GM19463 (cell line): ENCODE measurements at regions not wholly inside any gene's neighbourhood (a gene's known extent, or its start where the extent isn't known, plus 50 kb on each side); places are given as distances from the start of the nearest gene placed in this dataset.

Experiments used
- ATAC-seq: cut with Tn5 transposase; IDR thresholded peaks from one replicate; pipeline ENCODE4 v1.9.1; 2021; ENCODE audit warnings: mild to moderate bottlenecking, moderate library complexity; ENCODE audit not compliant: unreplicated experiment

DNA sequence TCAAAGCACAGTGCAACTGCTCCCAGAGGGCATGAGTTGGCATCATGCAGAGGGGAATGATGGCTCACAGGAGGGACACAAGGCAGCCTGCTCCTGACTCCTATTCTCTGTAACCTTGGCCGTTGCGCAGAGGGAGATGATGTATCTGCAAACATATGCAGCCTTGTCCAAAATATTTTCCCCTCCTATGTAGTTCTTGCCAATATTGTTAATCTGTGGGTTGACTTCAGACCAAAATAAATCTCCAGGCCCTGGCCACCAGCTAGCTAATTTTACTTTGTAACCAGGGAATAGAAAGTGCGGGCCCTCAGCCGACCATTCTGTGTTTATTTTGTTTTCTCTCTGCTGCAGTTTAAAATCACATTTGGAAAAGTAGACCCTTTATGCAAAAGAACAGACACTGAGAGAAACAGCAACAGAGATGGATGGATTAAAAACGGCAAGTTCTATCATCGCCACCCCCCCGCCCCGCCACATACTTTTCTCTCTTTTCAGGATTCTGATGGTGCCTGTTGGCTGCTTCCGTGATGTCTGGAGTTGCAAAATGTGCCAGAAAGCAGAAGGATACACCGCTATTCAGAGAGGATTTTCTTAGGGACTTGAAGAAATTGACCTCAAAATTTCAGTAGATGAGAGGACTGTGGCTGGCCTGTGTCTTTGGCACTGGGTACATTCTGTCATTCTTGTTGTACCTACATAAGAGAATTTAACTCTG is 185.3 kb upstream of the BCOR start:
- ATAC-seq, result no peak

DNA sequence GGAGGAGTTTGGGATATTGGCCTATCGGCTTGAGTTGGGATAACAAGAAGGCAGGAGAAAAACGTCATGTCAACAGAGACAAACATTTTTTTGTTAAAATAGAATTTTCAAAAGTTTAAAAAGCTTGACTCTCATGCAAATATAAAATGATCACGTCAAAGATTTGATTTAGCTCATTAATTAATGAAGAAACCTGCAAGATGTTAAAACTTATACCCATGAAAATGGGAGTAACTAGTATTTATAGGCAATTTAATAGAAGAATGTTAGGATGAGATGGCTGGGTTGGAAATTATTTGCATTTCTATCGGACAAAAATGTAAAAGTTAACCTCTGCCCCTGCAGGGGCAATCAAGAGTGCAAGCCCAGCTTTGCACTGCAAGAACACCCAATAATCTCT is 184.6 kb upstream of the BCOR start:
- ATAC-seq, result no peak

DNA sequence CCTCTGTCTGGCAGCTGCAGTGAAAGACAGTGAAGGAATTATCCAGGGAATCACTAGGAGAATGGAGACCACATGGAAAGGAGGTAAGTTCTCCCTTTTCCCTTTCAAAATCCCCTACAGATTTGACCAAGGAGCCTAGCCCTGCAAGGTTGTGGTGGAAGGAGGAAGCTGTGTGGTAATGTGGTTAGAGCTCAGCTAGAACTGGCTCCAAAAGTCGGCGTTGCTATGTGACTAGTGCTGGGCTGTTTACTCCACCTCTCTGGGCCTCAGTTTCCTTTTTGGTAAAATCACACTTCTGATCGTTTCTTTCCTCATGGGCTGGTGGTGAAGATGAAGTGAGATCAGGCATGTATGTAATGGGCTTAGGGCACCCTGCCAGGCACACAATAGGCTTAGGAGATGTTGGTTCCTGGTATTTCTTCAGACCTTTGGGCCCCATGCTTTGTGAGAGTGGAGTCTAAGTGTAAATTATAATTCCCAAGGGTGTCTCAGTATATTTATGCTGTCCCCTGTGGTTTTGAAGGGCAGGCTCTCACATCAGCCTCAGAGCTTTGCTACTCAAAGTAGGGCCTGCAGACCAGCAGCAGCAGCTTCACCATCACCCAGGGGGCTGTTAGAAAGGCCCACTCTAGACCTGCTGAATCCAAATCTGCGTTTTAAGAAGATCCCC is 183.7 kb upstream of the BCOR start:
- no peak for ATAC-seq

DNA sequence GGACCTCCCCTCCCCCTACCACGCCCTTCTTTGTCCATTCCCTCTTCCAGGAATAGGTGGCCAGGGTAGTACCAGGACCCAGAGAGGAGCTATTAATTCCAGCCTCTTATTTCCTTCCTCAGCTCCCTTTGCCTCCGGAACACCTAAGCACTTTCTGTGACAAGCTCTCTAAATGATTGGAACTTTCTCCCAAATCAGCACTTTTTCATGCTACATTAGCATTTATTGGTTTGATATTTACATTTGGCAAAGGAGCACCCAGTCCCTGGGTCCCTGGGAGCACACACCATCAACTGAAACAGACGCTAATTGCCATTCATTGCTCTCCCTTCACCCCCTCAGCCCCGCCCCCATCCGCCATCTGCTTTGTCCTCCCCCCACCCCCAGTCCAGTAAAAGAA is 182.0 kb upstream of the BCOR start:
- no peak for ATAC-seq

DNA sequence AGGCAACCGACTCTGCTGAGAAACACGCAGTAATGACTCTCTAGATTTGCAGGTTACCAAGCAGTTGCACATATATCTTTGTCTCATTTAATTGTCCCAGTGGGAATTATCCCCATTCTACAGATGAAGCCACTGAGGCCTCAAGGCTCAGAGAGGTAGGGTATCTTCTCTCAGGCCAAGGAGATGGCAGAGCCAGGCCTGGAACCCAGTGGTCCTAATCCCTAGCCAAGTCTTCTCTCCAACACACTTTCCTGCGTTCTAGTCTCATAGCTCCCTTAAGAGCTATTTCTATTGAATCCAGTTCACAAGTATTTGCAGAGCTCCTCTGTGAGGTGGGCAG is 181.3 kb upstream of the BCOR start:
- no peak for ATAC-seq

DNA sequence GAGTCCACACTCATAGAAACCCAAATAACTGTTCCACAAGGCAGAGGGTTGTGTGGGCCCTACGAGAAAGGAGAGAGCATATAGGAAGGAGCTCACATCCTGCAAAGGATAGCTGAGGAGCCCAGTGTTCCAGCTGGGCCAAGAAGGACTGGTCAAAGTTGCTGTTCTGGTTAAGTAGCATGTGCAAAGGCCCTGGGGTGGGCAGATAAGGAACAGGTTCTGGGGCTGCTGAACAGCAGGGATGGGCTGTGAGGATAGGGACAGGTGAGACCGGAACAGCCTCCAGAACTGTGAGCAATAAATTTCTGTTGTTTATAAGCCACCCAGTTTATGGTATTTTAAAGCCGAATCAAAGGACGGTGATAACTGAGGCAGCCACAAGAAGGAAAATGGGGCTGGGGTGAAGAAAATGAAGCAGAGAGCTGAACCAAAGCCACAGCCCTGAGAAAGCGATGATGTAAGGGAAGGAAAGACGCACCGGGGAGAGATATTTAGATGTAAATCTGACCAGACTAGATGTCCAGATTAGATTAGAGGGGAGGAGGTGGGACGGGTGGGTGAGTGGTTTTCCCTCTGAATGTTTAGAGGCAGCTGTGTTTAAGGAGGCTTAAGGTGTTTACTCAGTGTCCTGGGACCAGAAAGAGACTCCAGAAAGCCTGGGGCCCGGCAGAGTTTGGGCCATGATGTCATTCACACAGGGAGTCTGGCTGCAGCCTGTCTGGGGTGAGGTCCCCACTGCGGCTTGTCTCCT is 180.8 kb upstream of the BCOR start:
- ATAC-seq, result no peak

DNA sequence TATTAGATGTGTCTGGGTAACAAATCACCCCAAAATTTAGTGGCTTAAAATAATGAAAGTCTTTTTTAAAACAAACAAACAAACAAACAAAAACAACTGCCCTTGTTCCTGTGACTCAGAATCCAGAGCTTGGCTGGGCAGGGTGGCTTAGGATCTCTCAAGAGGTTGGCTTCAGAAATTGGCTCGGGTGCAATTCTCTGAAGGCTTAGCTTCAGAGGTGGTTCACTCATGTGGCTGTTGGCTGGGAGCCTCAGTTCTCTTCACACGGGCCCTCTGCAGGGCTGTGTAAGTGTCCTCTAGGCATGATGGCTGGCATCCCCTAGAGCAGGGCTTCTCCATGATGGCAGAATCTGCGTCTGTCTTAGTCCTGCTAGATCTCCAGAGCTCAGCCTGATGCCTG is 179.9 kb upstream of the BCOR start:
- ATAC-seq, result no peak

DNA sequence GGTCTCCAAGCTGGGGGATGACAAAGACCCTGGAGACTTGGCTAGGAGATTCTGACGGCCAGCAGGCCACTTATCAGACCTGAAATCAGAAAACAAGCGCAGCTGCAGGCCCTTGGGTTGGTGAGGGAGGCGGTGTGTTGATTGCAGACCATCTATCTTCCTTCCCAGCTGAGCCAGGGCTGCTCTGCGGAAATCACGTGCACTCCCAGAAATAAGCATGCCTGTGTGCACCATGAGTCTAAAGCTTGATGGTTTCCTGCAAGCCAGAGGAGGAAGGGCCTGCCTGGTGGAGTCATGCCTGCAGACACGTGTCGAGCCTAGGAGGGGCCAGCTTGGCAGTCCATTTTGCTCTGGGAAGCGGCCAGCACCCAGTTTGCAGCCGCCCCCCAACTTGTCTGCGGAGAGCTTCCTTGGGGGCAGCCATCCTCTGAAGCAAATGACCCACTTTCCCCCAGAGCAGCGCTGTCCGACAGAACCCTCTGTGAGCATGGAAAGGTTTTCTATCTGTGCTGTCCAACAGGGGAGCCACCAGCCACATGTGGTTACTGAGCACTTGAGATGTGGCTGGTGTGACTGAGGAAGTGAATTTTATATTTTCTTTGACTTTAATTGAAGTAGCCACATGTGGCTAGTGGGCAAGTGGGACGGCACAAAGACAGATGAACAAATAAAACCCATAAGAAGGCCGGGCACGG is 175.7 kb upstream of the BCOR start:
- no peak for ATAC-seq

DNA sequence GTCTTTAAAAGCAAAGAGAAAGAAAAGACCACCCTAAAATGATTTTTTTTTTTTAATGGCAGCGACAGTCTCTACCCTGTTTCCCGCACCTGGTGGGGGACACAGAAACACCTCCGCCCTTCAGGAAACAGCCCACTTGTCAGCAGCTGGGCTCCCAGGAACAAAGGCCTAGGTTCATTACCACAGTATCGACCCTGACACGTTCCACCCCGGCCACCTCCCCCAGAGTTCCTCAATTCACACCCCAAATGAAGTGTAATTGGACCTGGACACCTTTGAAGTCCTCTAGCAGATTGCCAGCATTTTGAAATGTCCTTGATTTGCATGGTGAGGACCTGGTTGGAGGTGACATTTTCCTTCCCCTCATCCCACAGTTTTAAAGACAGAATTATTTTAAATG is 175.0 kb upstream of the BCOR start:
- ATAC-seq, result no peak

DNA sequence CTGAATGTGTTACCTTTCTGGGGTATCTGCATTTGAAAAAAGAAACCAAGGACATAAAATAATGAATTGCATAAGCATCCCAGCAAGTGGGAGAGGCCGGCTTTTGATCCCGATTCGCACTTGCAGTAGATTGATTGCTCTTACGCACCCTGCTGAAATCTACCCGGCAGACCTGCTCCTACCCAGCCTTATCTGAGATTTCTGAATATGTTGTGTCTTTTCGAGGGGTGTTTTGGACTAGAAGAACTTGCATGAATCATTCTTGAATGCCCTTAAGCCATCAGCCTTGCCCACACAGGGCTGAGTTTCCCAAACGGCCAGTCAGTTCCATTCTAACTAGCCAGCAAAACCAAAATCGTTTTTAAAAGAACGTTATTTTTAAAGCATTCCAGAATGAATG is 174.4 kb upstream of the BCOR start:
- no peak for ATAC-seq

DNA sequence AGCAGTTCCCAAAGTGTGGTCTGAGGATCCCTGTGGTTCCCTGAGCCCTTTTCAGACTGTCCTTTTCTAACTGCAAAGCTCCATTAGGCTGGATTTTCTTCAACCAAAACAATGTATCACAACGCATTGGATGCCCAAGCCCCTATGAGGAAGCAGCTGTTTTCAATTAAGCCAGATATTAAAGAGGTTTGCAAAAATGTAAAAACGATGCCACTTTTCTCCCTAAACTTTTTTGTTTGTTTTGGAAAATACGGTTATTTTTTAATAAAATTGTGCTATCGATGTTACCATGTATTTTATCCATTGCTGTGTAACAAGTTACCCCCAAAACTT is 170.4 kb upstream of the BCOR start:
- no peak for ATAC-seq

DNA sequence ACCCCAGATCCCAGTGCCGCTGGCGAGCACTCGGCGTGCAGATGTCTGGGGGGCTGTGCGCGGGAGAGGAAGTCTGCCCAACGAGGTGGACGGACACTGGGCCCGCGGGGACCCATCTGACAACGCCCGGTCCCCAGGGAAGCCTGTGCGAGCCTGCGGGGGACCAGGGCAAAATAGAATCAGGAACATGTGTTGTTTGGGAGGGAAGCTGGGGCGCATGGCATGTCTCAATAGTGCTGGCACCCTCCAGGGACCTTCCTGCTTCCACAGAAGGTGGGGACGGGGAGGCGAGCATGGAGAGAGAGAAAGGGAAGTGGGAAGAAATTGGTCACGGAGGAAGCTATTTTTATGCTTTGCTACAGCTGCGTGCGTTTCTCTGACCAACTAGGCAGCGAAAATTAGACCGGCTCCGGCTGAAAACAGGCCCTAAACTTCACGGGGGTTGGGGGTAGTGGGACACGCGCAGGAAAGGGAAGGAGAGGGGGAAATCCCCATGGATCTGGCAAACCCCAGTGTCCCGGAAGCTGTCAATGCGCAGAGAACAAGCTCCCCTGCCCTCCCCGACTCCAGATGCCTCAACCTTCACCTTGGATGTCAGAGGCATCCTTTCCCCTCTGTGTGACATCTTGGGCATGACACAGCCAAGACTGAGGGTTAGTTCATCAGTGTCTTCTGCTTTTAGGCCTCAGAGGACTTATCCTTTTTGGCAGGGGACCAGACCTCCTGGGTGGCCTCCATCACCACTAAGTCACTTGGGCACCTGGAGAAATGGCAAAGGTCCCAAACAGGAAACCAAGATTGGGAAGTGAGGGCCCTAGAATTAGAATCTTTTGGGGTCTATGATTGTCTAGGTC is 169.8 kb upstream of the BCOR start:
- ATAC-seq, result peak; percentile 44

DNA sequence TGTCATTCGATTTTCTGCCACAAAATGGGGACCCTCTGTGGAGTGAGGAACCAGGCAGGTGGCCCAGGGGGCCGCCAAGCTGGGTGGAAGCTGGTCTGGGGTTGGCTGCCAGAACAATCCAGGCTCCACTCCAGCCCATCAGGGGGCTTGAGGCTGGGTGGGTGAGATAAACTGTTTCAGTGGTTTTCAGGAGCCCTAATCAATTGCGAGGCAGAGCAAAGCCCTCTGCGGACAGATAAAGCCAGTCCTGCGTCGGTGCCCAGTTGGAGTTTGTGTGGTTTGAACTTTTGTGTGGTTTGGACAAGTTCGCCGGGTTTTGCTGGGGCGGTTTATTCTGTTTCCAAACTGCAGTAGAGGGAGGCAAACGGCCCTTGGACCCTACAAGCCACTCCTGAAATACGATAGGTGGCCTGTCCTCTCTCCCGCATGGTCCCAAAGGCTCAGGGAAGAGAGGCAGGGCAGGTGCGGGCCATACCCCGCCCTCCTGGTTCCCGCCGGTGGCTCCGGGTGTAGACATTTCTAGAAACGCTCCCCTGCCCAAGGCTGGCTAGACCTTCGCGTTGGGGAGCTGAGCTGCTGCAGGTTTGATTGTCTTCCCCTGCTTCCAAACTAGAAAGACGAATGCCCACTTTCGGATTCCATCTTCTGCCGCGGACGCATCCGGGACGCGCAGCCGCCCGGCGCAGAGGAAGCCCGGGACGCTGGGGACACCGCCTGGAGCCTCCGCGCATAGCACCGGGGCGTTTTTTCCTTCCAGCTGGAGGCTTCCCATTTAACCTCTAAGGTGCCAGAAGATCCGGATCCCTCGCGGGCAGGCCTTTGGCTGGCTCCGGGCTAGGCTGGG is 169.0 kb upstream of the BCOR start:
- peak; percentile 47 for ATAC-seq

DNA sequence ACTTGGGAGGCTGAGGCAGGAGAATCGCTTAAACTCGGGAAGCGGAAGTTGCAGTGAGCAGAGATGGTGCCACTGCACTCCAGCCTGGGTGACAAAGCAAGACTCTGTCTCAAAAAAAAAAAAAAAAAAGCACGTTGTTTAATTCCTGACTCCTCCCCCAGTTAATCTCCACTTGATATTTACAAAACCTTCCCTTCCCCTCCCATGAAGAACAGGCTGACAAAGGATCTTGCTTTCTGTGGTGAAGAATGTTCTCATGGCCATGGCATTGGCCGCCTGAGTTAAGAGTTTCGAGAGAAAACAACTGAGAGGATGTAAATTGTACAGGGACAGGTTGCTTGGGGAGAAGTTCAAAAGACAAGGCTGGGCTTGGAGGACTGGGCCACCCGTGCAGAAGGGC is 168.2 kb upstream of the BCOR start:
- no peak for ATAC-seq

DNA sequence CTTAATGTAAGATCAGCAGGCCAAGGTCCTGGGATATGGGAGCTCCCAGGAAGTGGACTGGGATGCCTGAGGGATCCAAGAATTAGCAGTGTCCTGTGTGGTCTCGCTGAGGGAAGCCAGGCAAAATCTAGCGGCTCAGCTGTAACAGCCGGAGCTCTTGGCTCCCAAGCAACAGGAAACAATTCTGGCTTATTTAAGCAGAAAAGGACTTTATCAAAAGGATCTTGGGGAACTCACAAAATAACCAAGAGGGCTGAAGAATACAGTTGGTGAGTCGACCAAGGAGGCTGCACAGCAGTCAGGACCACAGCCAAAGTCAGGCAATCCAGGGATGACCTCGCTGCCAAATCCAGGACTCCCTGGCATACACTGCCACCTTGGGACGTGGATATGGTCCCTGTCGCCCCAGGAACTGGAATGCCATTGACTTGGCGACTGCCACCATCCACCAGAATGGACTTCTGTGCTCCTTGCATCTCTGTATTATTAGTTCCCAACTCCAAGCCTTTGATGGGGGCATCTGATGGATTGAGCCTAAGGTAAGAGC is 165.3 kb upstream of the BCOR start:
- ATAC-seq, result no peak

DNA sequence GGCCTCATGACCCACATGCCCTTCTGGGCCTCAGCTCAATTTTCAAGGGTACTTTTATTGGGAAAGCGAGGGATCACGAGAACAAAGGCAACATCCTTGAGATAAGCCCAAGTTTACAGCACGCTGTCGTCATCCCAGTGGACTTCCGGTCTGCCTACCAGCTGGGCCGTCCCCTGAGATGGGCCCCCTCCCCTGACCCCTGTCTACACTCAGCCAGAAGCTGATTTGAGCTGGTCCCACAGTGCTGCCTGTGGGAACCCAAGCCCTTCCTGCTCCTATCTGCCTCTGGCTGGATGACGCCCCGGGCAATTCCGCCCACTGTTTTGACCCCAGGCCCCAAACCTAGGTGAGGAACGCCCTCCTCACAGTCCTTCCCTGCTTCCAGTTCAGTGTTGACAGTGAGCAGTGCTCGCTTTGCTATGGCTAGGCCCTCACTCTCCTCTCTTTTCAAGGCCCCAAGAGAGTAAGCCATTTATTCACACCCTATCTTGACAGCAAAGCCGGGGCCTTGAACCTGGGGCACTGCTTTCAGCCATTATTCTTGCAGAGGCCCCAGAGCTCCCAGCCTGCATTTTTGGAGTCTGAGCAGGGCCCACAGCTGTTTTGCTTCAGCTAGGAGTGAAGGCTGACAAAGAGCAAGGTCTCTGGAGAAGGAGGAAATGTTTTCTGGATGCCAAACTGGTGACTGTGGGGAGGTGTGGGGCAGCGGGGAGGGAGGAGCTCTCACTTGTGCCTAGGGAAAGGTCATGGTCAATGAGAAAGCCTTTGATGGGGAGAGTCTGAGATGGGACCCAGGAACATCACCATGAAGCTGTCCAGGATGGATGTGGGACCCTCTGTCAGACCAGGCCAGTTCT is 164.6 kb upstream of the BCOR start:
- ATAC-seq, result no peak

DNA sequence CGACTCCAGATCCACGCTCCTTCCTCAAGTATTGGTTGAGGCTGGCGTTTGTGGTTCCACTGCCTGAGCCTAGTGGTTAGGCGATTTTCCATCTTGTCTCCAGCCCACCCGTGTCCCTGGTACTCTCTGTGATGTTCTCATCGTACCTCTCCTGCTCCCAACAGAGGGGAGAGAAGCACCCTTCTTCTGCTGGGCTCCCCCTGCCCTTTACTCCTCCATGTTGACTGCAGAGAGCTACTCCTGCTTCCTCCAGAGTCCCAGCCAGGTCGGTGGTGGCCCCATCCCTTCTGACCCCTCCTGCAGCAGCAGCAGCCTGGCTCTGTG is 164.0 kb upstream of the BCOR start:
- ATAC-seq, result no peak

DNA sequence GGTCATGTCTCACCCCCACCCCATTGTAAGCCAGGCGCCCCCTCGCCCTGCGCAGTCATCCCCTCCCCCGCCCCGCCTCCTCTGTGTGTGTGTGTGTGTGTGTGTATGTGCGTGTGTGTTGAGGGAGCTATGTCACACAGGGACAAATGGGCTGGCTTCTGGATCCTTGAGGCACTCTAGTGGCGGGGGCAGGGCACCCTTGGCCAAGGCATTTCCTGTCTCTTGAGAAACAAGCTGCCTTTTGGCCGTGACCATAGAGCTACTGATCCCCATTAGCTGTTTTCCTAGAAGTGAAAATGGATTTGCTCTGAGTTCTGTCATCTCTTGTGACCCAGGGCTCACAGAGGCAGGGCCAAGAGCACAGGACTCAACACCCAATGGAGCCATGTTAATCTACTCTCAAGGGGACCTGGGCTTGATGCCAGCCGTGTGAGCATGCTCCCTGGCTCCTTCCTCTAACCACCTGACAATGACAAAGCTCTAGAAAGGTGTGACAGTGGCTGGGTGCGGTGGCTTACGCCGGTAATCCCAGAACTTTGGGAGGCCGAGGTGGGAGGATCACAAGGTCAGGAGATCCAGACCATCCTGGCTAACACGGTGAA is 162.5 kb upstream of the BCOR start:
- no peak for ATAC-seq

DNA sequence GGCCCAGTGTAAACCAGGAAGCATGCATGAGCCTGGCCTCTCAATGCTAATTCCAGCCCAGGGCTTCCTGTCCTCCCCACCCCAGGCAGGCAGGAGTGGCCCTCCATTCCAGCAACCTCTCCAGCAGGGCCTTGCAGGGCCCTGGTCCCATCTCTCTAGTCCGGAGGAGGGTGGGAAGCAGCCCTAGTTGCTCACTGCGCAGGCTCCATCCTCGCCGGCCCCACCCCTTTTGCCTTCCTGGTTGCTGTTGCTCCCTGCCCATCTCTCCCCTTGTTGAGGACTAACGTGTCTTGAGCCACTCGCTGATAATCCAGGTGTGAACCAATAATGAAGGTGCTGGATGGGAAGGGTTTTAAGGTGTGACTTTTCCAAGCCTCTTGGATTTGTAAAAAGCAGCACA is 161.2 kb upstream of the BCOR start:
- ATAC-seq, result no peak
